ENCODE measurements at regions not wholly inside any gene's neighbourhood (a gene's known extent, or its start where the extent isn't known, plus 50 kb on each side); places are given as distances from the start of the nearest gene placed in this dataset.

- peaks cover 0 to 5% (median 0%) of the 10 kb centered on the region in 8 donors for H3K9me3 ChIP-seq
- DNase-seq = no peak
- H3K27ac ChIP-seq = no peak overlapping the region
- H3K36me3 ChIP-seq = no peaks in the 10 kb centered on the region
- no peaks in the 10 kb centered on the region for H3K4me1 ChIP-seq
- WGBS, 5 donors = 85 to 91% (median 87%) methylated on average over 10 of the region's 10 CpGs
- TF ChIP-seq POLR2AphosphoS5 (IDR thresholded peaks at IDR 0.05) (no peak), POLR2A (IDR thresholded peaks at IDR 0.05) (no peak)
- TF ChIP-seq, protein P1, sequence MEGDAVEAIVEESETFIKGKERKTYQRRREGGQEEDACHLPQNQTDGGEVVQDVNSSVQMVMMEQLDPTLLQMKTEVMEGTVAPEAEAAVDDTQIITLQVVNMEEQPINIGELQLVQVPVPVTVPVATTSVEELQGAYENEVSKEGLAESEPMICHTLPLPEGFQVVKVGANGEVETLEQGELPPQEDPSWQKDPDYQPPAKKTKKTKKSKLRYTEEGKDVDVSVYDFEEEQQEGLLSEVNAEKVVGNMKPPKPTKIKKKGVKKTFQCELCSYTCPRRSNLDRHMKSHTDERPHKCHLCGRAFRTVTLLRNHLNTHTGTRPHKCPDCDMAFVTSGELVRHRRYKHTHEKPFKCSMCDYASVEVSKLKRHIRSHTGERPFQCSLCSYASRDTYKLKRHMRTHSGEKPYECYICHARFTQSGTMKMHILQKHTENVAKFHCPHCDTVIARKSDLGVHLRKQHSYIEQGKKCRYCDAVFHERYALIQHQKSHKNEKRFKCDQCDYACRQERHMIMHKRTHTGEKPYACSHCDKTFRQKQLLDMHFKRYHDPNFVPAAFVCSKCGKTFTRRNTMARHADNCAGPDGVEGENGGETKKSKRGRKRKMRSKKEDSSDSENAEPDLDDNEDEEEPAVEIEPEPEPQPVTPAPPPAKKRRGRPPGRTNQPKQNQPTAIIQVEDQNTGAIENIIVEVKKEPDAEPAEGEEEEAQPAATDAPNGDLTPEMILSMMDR (IDR thresholded peaks at IDR 0.05 in 8 of 11, conservative IDR thresholded peaks at IDR 0.05 in 3 of 11) = no peak
- H3K27me3 ChIP-seq (replicated peaks in 1 of 7) = peaks cover 0 to 10% (median 0%) of the 10 kb centered on the region in 7 donors
- intact Hi-C loops (cut with DNase I; ENCODE audit: low total_unique reads) = no loop called here
- no peak overlapping the region for H3K4me3 ChIP-seq
Measured at GRCh38 chr7:156128496-156128895, 316.2 kb upstream of the SHH start.

DNA sequence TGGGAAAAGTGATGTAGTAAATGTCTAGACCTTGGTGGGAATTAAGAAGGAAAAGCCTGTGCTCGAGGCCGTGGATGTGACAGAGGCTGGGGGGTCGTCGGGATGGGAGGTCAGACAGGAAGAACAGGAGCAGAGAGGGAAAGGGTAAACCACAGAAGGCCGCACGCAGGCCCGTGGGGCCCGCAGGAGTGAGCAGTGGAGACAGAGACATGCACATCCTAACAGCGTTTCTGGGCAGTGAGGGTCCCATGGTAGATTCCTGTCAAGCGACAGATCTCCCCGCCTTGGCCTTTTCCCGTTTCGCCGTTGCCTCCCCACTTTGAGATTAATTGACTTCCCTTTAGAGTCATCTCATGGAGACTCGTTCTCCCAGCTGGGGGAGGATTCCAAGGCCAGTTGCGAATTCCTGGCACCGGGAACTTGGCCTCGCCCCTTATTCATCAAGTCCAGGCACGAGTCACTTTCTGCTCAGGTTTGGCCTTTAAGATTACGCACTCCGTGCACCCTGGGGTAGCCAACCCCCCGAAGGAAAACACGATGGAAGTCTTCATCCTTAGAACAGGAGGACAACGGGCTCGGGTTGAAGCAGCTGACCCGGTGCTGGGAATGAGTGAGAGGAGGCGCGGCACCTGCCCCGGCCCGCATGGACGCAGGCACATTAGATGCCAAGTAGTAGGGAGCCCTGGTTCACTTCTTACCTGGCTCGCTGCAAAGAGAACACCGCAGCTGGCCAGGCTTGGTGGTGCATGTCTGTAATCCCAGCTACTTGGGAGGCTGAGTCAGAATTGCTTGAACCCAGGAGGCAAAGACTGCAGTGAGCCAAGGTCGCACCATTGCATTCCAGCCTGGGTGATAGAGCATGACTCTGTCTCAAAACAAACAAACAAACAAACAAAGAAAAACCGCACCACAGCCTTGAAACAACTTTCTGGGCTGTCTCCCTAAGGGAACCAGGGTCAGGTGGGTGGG lies 315.2 kb upstream of the SHH start:
- Histone ChIP-seq H3K27ac (no peak overlapping the region), H3K9me3 (peaks cover 0 to 5% (median 0%) of the 10 kb centered on the region in 8 donors), H3K4me1 (no peaks in the 10 kb centered on the region), H3K4me3 (no peak overlapping the region), H3K27me3 (replicated peaks in 1 of 7) (peaks cover 0 to 10% (median 0%) of the 10 kb centered on the region in 7 donors), H3K36me3 (no peaks in the 10 kb centered on the region)
- intact Hi-C loops (cut with DNase I; ENCODE audit: low total_unique reads) = no loop called here
- DNase-seq = no peak
- 73 to 83% (median 81%) methylated on average over 33 to 35 of the region's 35 CpGs for WGBS, 5 donors
- TF ChIP-seq, protein P1 (IDR thresholded peaks at IDR 0.05 in 8 of 11, conservative IDR thresholded peaks at IDR 0.05 in 3 of 11) = no peak
- TF ChIP-seq POLR2AphosphoS5 (IDR thresholded peaks at IDR 0.05) (no peak), POLR2A (IDR thresholded peaks at IDR 0.05) (no peak)

GRCh38 chr7:156125841-156126730 lies 313.8 kb upstream of the SHH start:
- 87 to 93% (median 91%) methylated on average over 13 to 23 of the region's 23 CpGs for WGBS, 5 donors
- intact Hi-C loops (cut with DNase I; ENCODE audit: low total_unique reads) = no loop called here
- H3K4me1 ChIP-seq = no peaks in the 10 kb centered on the region
- H3K27ac ChIP-seq = no peak overlapping the region
- no peak overlapping the region for H3K4me3 ChIP-seq
- DNase-seq = no peak
- no peaks in the 10 kb centered on the region for H3K9me3 ChIP-seq
- no peaks in the 10 kb centered on the region for H3K36me3 ChIP-seq
- H3K27me3 ChIP-seq (replicated peaks in 1 of 7) = peaks cover 0 to 10% (median 0%) of the 10 kb centered on the region in 7 donors
- TF ChIP-seq, protein P1 (IDR thresholded peaks at IDR 0.05 in 8 of 11, conservative IDR thresholded peaks at IDR 0.05 in 3 of 11) = no peak
- TF ChIP-seq POLR2A (IDR thresholded peaks at IDR 0.05) = no peak
- no peak for TF ChIP-seq POLR2AphosphoS5 (IDR thresholded peaks at IDR 0.05)
